ENCODE measurements at regions not wholly inside any gene's neighbourhood (a gene's known extent, or its start where the extent isn't known, plus 50 kb on each side); places are given as distances from the start of the nearest gene placed in this dataset.

GRCh38 chr5:174626369-174626920 lies 97.9 kb upstream of the MSX2 start:
- TF ChIP-seq, protein P1, sequence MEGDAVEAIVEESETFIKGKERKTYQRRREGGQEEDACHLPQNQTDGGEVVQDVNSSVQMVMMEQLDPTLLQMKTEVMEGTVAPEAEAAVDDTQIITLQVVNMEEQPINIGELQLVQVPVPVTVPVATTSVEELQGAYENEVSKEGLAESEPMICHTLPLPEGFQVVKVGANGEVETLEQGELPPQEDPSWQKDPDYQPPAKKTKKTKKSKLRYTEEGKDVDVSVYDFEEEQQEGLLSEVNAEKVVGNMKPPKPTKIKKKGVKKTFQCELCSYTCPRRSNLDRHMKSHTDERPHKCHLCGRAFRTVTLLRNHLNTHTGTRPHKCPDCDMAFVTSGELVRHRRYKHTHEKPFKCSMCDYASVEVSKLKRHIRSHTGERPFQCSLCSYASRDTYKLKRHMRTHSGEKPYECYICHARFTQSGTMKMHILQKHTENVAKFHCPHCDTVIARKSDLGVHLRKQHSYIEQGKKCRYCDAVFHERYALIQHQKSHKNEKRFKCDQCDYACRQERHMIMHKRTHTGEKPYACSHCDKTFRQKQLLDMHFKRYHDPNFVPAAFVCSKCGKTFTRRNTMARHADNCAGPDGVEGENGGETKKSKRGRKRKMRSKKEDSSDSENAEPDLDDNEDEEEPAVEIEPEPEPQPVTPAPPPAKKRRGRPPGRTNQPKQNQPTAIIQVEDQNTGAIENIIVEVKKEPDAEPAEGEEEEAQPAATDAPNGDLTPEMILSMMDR (conservative IDR thresholded peaks at IDR 0.05; ENCODE audit: low read length), result no peak
- no peak for TF ChIP-seq EZH2phosphoT487 (IDR thresholded peaks at IDR 0.05; ENCODE audit: borderline replicate concordance)

Data from Loucy (cell line).